ENCODE measurements at regions not wholly inside any gene's neighbourhood (a gene's known extent, or its start where the extent isn't known, plus 50 kb on each side); places are given as distances from the start of the nearest gene placed in this dataset.
"Not testable (repeated sequence)": the region's sequence is repeated elsewhere in the genome, so short reads cannot be mapped to it uniquely, and the experiment has no call there.

DNA sequence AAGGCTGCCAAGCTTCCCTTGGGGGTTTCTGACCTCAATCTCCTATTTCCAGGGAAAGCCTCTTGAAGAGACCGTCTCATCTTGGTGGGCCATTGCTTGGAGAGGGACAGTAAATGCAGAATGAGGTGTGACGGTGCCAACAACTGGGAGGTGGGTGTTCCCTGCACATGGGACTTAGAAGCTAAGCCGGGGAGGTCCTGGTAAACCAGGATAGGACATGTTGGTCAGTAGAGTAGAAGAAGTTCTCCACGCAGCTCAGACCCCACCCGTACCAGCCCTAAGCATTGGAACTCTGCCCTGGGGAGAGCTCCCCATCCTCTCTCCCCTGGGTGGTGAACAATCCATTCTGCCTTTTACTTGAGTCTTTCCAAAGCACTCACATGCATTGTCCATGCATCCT lies 92.0 kb downstream of the SOX1 start:
- H3K27me3 Mint-ChIP-seq (ENCODE audit: low read depth), result peaks cover 21% of the 10 kb centered on the region
- peaks cover 18% of the 10 kb centered on the region for H3K9me3 Mint-ChIP-seq (ENCODE audit: low read depth)

DNA sequence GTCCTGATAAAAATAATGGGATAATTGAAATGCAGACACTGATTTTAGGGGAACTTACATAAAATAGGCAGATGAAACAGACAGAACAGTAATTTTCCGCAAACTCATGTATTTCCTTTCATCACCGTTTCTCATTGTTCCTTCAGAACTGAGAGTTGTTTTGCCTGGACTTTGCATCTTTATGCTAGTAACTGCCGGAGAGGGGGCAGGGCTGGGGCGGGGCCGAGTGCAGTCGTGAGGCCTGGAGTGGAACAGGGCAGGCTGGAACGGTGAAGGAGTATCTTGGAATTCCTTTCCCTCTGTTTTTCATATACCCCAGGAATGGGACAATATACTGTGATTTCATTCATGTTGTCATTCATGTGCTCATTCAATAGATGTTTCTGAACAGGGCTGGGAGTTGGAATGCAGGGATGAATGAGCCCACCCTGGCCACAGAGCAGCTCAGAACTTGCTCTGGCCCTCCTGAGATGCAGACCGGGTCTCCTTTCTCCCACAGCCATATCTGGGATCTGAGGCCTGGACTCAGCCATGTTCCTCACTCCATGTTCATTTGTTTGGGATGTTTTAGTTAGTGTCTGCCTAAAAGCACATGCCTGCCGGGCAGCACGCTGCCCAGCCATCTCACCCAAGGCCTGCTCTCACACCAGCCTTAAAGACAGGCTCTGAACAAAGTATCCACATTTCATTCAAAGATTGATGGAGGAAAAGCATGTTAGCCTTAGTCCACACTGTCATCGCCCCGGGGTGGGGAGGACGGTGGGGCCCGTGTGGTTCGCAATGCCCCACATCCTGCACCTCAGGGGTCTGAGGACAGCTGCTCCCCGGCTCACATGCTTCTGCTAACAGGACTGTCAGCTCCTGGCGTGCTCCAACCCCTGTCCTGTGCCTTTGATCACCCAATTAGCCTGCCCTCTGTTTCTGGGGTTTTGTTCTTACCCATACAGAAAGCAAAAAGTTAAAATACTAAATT lies 92.9 kb downstream of the SOX1 start:
- Mint-ChIP-seq H3K27me3 (ENCODE audit: low read depth) (peaks cover 18% of the 10 kb centered on the region), H3K36me3 (ENCODE audit: low read depth) (no peaks in the 10 kb centered on the region), H3K4me1 (ENCODE audit: low read depth) (no peaks in the 10 kb centered on the region), H3K4me3 (ENCODE audit: unreplicated experiment) (no peak overlapping the region), H3K27ac (ENCODE audit: unreplicated experiment) (no peak overlapping the region), H3K9me3 (ENCODE audit: low read depth) (peaks cover 18% of the 10 kb centered on the region)
- DNase-seq (ENCODE audit: low spot score), result peak; percentile 38
- TF ChIP-seq, protein P1, sequence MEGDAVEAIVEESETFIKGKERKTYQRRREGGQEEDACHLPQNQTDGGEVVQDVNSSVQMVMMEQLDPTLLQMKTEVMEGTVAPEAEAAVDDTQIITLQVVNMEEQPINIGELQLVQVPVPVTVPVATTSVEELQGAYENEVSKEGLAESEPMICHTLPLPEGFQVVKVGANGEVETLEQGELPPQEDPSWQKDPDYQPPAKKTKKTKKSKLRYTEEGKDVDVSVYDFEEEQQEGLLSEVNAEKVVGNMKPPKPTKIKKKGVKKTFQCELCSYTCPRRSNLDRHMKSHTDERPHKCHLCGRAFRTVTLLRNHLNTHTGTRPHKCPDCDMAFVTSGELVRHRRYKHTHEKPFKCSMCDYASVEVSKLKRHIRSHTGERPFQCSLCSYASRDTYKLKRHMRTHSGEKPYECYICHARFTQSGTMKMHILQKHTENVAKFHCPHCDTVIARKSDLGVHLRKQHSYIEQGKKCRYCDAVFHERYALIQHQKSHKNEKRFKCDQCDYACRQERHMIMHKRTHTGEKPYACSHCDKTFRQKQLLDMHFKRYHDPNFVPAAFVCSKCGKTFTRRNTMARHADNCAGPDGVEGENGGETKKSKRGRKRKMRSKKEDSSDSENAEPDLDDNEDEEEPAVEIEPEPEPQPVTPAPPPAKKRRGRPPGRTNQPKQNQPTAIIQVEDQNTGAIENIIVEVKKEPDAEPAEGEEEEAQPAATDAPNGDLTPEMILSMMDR (IDR thresholded peaks at IDR 0.05), result no peak

More for the DNA sequence above, 92.0 kb downstream of the SOX1 start:
- DNase-seq (ENCODE audit: low spot score), result peak; percentile 38
- Mint-ChIP-seq H3K27ac (ENCODE audit: unreplicated experiment) (no peak overlapping the region), H3K36me3 (ENCODE audit: low read depth) (no peaks in the 10 kb centered on the region), H3K4me1 (ENCODE audit: low read depth) (no peaks in the 10 kb centered on the region), H3K4me3 (ENCODE audit: unreplicated experiment) (no peak overlapping the region)
- TF ChIP-seq, protein P1 (IDR thresholded peaks at IDR 0.05), result no peak

DNA sequence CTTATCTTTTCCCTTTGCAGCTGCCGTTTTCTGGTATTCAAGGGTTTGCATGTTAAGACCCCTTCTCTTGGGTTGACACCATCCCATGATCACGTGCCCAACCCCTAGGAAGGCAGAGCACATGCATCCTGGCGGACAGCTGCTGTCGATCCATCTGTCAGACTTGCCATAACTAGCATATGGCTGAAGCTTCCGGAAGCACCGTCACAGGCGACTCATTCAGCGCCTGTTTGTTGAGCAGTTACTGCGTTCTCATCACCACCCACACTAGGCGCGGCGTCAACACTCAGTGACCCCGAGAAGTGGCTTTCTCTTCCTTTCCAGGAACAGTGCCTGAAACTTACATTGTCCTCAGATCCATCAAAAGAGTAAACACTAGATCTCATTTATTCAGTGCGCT lies 93.6 kb downstream of the SOX1 start:
- Mint-ChIP-seq H3K9me3 (ENCODE audit: low read depth) (peaks cover 20% of the 10 kb centered on the region), H3K4me3 (ENCODE audit: unreplicated experiment) (no peak overlapping the region), H3K27ac (ENCODE audit: unreplicated experiment) (no peak overlapping the region), H3K4me1 (ENCODE audit: low read depth) (no peaks in the 10 kb centered on the region), H3K27me3 (ENCODE audit: low read depth) (peaks cover 21% of the 10 kb centered on the region), H3K36me3 (ENCODE audit: low read depth) (no peaks in the 10 kb centered on the region)
- TF ChIP-seq, protein P1 (IDR thresholded peaks at IDR 0.05), result no peak
- DNase-seq (ENCODE audit: low spot score), result peak; percentile 75

DNA sequence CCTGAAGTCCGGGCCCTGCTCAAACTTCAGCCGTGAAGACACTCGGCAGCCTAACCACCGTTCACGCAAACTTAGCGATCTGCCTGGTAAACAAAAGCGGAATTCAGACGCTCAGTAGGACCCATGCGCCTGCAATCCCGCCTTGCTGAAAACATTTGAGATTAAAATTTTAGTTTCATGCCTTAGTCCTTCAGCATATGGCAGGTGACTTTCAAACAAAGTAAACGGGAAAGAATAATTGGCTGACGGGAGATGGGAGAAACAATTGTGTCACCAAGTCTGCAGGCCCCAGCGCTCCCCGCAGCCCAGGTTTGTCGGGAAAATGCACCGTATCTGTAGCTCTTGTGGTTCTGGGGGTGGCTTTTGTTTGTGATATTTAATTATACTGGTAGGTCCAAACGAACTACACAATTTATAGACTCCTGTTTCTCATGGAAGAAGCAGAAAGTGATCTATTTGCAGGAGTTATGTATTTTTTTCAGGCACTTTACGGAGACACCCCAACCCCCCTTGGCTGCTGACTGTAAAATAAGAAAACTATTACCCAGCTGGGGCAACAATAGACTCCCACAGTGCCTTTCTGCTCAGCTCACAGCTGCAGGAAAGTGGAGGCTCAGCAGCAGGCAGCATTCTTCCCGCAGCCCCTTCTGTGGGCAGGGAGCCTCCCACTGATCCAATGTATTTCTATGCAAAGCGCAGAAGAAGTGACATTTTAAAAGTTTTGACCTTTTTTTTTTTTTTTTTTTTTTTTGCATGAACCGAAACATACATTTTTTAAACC lies 94.8 kb downstream of the SOX1 start:
- Mint-ChIP-seq H3K27ac (ENCODE audit: unreplicated experiment) (no peak overlapping the region), H3K36me3 (ENCODE audit: low read depth) (no peaks in the 10 kb centered on the region), H3K27me3 (ENCODE audit: low read depth) (peaks cover 24% of the 10 kb centered on the region), H3K9me3 (ENCODE audit: low read depth) (peaks cover 14% of the 10 kb centered on the region), H3K4me3 (ENCODE audit: unreplicated experiment) (no peak overlapping the region), H3K4me1 (ENCODE audit: low read depth) (no peaks in the 10 kb centered on the region)
- TF ChIP-seq, protein P1 (IDR thresholded peaks at IDR 0.05), result no peak
- peak; percentile 27 for DNase-seq (ENCODE audit: low spot score)

DNA sequence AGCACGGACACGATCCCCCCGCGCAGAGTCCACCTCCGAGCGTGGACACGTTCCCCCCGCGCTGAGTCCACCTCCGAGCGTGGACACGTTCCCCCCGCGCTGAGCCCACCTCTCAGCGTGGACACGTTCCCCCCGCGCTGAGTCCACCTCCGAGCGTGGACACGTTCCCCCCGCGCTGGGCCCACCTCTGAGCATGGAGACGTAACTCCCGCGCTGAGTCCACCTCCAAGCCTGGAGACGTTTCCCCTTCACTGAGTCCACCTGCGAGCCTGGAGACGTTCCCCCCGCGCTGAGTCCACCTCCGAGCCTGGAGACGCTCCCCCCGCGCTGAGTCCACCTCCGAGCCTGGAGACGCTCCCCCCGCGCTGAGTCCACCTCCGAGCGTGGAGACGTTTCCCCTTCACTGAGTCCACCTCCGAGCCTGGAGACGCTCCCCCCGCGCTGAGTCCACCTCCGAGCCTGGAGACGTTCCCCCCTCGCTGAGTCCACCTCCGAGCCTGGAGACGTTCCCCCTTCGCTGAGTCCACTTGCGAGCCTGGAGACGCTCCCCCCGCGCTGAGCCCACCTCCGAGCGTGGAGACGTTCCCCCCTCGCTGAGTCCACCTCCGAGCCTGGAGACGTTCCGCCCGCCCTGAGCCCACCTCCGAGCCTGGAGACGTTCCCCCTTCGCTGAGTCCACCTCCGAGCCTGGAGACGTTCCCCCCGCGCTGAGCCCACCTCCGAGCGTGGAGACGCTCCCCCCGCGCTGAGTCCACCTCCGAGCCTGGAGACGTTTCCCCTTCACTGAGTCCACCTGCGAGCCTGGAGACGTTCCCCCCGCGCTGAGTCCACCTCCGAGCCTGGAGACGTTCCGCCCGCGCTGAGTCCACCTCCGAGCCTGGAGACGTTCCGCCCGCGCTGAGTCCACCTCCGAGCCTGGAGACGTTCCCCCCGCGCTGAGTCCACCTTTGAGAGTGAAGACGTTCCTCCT lies 97.0 kb downstream of the SOX1 start:
- H3K4me1 Mint-ChIP-seq (ENCODE audit: low read depth); H3K4me3 Mint-ChIP-seq (ENCODE audit: unreplicated experiment); H3K36me3 Mint-ChIP-seq (ENCODE audit: low read depth); H3K27ac Mint-ChIP-seq (ENCODE audit: unreplicated experiment); H3K9me3 Mint-ChIP-seq (ENCODE audit: low read depth): not testable (repeated sequence)
- H3K27me3 Mint-ChIP-seq (ENCODE audit: low read depth), result peaks cover 24% of the 10 kb centered on the region
- peak; percentile 47 for DNase-seq (ENCODE audit: low spot score)

Data from chondrocyte (in vitro differentiated cells).